ENCODE measurements at regions not wholly inside any gene's neighbourhood (a gene's known extent, or its start where the extent isn't known, plus 50 kb on each side); places are given as distances from the start of the nearest gene placed in this dataset.

- no peak for TF ChIP-seq ZEB2 (tag by site-specific recombination; IDR thresholded peaks at IDR 0.05)
- TF ChIP-seq ZNF449 (tag by site-specific recombination; IDR thresholded peaks at IDR 0.05), result no peak
- TF ChIP-seq ZNF639 (tag by site-specific recombination; IDR thresholded peaks at IDR 0.05), result no peak
- no peak for TF ChIP-seq CTCF (tag by site-specific recombination; IDR thresholded peaks at IDR 0.05)
Observed at GRCh38 chr6:109221543-109222195, 126.4 kb downstream of the CEP57L1 start.
